ENCODE measurements at regions not wholly inside any gene's neighbourhood (a gene's known extent, or its start where the extent isn't known, plus 50 kb on each side); places are given as distances from the start of the nearest gene placed in this dataset.

- no peak for TF ChIP-seq CTCF (IDR thresholded peaks at IDR 0.05)
- TF ChIP-seq SP1 (CRISPR knock-in tag; conservative IDR thresholded peaks at IDR 0.05), result no peak
- TF ChIP-seq USF1 (CRISPR knock-in tag; IDR thresholded peaks at IDR 0.05), result no peak
- TF ChIP-seq ZNF317 (CRISPR knock-in tag; IDR thresholded peaks at IDR 0.05; ENCODE audit: borderline replicate concordance, low read depth), result no peak
- TF ChIP-seq PREB (CRISPR knock-in tag; IDR thresholded peaks at IDR 0.05; ENCODE audit: borderline replicate concordance), result no peak
- TF ChIP-seq ESRRA (CRISPR knock-in tag; IDR thresholded peaks at IDR 0.05; ENCODE audit: borderline replicate concordance), result no peak
- TF ChIP-seq E2F1 (CRISPR knock-in tag; IDR thresholded peaks at IDR 0.05), result no peak
- TF ChIP-seq ZNF423 (CRISPR knock-in tag; IDR thresholded peaks at IDR 0.05), result no peak
- no peak for TF ChIP-seq MXD4 (CRISPR knock-in tag; IDR thresholded peaks at IDR 0.05; ENCODE audit: borderline replicate concordance)
- TF ChIP-seq ZSCAN18 (CRISPR knock-in tag; IDR thresholded peaks at IDR 0.05), result no peak
- TF ChIP-seq SMAD4 (CRISPR knock-in tag; IDR thresholded peaks at IDR 0.05), result no peak
These were observed 546.2 kb upstream of the B3GAT1 start for GRCh38 chr11:134958336-134958640.

Measured in WTC11 (cell line).